GM21529 (cell line): ENCODE measurements at regions not wholly inside any gene's neighbourhood (a gene's known extent, or its start where the extent isn't known, plus 50 kb on each side); places are given as distances from the start of the nearest gene placed in this dataset.

ENCODE experiments used
- ATAC-seq: cut with Tn5 transposase; IDR thresholded peaks from one replicate; pipeline ENCODE4 v1.9.1; 2021; ENCODE audit not compliant: unreplicated experiment

DNA sequence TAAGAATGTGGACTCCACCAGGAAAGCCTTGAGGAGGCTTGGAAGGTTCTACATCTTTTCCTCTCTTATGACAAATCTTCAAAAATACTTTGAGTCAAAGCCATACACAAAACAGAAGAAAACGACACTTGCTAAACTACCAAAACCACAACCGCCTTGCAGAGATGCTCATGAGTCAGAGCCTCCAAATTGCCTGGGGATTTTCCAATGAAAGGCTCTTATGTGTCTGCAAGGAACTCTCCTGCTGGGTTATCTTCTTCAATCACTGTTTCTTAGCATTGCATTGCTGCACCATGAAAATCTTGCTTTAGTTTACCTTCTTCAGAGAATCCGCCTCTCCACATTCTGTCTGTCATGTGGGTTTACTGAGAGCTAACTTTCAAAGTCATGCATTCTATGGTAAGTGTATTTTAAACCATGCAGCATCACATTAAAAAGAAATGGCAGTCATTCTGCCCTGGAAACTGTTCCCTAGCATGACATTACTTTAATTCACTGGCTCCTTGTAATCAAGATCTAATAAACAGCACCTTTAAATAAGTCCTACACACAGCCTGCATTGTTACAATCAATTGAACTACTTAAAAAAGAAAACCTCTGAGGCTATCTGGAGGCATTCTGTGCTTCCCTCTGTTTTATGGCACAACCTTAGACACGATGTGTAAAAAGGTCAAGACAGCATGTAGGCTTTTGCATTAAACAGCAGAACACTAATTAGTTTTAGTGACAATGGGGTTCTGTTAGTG lies 210.0 kb upstream of the FOXD3 start:
- ATAC-seq: no peak

DNA sequence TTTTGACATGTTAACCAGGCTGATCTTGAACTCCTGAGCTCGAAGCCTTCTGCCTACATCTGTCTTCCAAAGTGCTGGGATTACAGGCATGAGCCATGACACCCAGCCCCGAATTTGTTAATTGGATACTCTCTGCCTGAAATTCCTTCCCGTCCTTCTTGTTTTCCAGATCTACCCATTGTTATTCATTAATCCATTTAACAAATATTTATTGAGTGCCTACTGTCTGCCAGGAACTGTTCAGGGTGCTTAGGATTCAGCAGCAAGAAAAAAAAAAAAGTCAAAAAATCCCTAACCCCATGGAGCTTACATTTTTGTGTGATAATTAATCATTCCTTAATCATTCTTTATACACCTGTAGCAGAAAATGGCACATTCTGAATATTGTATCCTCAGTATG lies 206.8 kb upstream of the FOXD3 start:
- no peak for ATAC-seq

DNA sequence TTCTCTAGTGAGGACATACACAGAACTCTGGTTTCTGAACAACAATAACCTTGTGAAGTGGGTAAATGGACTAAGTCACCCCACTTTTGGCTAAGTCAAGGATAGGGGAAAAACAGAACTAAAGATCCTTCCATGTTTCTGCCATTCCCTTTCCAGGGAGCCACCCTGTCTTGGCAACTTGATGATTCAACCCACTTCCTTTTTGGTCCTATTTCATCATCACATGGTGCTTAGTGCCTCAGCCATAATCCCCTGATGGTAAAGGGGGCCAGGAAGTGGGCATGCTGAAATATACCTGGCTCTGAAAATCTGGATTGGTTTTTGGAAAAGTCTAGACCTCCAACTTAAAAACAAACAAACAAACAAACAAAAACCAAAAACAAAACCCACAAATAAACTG lies 206.4 kb upstream of the FOXD3 start:
- ATAC-seq: no peak

DNA sequence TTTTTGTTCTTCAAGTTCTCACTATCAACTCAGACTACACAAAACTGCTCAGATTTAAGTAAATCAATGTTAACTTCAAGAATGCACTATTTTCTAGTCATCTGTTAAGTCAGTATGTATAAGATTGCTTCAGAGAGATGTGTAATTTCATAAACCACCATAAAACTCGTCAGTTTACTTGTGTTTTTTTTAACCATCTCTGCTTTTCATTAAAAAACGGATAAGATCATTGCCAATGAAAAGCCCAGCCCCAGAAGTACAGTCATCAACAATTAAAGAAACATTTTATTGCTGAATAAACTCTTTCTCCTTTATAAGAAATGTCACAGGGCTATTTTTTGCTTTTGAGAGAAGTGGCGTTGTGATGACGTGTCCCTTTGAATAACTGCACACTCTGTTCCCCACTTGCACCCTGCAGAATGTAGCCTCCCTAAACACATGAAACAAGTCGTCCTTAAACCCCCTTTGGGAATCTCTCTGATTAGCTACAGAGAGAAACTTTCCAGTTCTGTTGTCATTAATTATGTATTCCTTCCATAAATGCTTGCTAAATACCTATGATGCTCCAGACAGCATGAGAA lies 202.7 kb upstream of the FOXD3 start:
- no peak for ATAC-seq

DNA sequence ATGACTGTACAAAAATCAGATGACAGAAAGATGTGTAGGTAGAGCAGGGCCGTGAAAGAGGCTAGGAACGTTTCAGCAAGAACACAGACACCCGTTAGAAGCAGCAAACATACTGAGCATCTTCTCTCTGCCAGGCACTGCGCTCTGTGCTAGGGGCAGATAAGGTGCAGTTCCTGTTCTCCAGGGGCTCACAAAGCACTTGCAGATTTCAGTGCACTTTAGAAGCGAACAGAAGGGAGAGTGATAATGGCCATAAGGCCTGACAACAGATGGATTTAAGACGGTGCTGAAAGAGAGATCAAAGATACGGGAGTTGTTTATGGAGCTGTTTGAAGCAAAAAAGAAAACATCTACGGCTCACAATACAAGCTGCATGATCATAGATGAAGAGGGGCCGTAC lies 200.3 kb upstream of the FOXD3 start:
- ATAC-seq: peak; percentile 35

DNA sequence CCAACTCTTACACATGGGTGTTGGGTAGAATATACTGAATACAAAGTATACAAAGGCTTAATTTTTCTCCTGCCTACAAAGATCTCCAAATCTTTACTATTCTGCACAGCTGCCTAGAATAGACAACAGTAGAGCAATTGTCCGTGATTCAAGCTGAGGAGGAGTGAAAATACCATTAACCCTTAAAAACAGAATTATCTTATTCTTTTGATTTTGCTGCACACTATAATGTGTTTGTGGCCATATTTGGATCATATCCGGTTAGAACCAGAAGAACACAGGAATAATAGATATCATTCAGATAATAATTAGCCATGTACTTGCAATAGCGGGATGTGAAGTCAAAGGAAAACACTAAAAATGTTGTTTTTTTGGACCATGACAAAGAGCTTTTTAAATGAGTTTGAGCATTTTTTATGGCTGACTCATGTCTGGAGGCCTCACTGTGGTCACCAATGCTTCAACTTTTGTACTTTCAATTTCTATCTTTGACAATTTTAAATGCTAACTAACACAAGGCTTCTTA lies 197.6 kb upstream of the FOXD3 start:
- ATAC-seq: peak; percentile 85

DNA sequence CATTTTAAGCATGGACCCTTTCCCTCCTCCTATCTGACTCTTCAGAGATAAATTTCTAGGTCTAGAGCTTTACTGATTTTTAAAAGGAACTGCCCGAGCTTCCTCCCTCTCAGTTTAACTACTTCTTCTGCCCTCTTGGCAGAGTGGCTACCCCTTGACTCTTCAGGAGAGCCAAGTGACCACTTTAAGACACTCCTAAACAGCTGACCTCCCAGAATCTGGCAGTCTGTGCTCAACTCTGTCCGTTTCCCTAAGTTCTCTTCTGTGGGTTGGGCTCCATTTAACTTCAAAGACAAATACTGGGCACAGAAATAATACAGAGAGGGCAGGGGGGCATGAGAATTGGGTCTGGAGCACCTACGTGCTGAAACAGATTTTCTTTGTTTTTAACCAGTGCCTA lies 196.3 kb upstream of the FOXD3 start:
- ATAC-seq: no peak

DNA sequence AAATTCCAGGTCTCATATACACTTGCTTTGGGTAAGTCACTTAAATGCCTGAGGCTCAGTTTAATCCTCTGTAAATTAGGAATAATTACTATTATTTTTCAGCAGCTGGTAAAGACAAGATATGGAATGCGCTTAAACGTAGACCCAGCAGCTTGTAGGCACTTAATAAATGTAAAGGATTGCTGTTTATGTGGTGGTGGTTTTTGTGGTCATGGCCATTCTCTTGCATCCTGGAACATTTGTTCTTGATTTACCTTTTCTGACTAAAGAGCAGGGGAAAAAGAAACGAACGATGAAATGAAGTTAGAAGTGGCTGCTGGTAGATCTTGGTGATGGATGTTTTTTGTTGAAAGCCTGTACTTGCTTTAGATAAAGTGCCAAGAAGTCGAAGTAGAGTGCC lies 195.0 kb upstream of the FOXD3 start:
- no peak for ATAC-seq

DNA sequence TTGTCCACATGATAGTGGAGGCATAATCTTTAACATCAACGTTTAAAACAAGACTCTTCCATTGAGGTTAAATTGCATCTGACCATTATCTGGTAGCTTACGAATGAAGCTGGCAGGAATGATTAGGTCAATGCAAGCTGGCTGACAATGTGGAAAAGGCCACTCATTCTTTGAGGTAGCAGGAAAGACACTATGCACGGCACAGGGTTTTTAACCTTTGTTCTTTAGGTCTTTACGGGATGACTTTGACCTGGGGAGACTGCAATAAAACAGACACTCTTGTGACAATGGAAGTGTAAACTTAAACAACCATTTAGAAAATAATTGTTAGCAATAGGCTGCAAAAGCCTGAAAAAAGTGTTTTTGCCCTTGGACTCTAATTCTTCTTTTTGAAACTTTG lies 193.8 kb upstream of the FOXD3 start:
- ATAC-seq: no peak

DNA sequence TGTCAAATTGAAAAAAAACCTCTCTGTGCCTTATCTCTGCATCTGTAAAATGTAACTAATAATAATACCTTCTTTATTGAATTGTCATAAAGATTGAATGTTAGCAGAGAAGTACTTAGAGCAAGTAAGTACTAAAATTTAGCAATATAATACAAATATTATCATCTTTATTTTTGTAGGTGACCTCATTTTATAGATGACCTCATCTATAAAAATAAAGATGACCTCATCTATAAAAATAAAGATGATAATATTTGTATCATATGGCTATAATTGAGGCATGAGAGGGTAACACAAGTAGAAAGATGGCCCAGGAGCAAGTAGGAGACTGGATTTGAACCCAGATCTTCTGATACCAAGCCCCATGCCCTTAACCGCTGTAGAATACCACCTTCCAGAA lies 193.2 kb upstream of the FOXD3 start:
- no peak for ATAC-seq

DNA sequence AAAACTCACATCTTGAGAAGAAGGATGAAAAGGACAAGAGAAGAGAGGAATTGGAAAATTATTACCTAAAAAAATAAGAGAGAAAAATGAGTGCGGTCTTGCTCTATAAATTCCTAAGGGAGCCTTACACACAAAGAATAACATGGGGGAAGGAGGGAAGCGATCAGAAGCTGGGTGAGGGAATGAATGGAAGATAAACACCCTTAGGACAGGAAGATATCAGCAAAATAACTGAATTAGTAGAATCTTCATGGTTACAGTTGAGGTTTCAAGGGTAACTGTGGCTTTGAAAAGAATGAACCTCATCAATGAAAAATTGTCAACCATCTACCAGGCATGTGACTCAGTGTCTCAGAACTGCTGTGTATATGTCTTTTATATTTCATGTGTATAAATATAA lies 192.5 kb upstream of the FOXD3 start:
- ATAC-seq: no peak

DNA sequence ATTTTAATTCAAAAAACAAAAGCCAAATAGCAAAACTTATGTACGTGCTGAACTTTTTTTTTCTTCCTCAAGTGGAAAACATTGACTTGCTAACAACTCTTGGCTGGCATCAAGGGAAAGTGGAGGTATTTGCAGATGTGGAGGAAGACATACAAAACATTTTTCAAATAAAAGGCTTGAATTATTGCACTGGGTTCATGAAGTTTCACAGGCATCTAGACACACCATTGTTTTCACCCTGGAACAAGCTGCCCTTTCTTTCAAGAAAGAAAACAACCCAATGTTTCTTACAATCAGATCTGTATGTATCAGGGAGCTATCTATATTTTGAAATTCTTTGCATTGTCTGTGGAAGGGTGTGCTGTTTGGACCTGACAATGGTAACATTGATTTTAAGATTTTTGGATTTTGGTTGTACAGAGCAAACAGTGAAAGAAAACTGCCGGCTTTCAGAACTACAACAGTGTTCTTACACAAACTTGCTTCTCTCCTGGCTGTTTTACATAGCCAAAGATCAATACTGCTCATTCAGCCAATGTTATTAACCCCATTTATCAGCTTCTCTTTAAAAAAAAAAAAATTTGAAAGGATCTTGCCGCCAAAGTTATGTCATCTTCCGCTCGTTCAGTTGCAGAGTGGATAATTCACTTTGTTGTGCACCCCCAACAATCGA lies 187.7 kb upstream of the FOXD3 start:
- no peak for ATAC-seq

DNA sequence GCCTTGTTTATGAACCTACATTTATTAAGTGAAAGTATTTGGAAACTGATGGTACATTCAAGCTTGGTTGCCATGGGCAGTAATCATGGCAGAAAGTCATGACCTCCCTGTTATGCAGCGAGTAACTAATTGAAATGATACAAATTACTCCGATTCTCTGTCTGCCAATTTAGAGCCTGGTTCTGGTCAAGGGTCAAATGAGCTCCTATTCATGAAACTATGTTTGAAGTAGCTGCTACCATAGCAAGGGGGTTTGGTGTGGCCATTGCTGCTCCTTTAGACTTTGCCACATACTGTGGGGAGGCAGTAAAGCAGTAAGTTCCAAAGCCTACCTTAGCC lies 187.2 kb upstream of the FOXD3 start:
- ATAC-seq: no peak

DNA sequence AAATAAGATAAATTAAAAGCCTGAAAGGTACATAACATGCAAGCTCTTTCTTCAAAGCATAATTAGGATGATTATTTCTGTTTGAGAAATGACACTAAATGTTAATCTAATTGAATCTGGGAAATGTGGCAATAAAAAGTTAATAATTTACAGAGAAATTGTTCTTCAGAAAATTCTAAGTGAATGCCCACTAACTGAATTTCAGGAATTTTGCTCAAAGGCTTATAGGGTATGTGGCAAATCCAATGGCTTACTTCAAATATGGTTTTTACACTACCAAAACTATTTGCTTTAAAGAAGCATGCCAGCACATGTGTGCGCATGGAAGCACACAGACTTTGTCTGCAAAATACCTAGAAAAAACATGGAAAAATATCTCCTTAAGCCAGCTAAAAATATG lies 186.6 kb upstream of the FOXD3 start:
- ATAC-seq: no peak

DNA sequence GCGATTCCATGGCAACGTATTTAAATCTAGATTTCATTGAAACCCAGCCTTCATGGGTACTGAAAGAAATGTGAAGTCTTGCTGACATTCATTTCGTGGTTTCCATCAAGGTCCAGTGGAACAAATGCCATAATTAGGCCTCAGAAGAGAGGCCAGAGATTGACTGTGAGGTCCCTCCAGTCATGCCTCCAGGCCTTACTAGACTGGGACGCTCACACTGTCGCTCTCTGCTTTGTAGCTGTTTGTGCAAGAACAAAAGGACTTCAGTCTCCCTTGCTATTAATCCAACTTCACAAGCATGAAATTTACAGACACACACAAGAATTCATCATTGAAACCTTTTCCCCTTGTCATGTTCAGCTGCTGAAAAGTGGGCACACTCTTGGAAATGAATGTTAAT lies 180.4 kb upstream of the FOXD3 start:
- ATAC-seq: no peak

DNA sequence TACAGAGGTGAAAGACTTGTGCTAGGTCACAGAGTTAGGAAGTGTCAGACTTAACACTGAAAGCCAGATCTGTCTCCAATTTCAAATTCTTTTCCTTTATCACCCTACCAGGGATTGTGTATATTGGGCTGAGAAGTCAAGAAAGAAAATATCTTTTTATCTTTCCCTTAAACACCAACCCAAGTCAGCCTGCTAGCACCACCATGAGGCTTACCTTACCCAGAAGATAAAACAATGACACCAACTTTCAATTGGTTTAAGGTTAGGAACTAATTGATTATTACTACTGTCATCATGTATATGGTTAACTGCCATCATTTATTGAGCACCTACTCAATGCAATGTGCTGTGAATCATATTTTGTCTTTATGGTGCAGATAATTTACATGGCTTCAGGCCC lies 178.9 kb upstream of the FOXD3 start:
- no peak for ATAC-seq

DNA sequence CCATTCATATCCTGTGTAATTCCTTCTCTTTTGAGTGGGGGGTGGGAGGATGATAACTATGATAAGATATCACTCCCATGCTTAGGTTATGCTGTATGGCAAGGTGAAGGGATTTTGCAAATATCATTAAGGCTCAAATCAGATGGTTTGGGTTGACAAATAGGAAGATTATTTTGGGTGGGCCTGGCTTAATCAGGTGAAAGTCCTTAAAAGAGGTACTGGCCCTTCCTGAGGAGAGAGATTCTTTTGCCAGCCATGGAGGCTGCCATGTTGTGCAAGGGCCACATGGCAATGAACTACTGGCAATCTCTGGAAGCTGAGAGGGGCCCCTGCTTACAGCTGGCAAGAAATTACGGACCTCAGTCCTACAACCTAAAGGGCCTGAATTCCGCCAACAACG lies 174.6 kb upstream of the FOXD3 start:
- ATAC-seq: no peak

DNA sequence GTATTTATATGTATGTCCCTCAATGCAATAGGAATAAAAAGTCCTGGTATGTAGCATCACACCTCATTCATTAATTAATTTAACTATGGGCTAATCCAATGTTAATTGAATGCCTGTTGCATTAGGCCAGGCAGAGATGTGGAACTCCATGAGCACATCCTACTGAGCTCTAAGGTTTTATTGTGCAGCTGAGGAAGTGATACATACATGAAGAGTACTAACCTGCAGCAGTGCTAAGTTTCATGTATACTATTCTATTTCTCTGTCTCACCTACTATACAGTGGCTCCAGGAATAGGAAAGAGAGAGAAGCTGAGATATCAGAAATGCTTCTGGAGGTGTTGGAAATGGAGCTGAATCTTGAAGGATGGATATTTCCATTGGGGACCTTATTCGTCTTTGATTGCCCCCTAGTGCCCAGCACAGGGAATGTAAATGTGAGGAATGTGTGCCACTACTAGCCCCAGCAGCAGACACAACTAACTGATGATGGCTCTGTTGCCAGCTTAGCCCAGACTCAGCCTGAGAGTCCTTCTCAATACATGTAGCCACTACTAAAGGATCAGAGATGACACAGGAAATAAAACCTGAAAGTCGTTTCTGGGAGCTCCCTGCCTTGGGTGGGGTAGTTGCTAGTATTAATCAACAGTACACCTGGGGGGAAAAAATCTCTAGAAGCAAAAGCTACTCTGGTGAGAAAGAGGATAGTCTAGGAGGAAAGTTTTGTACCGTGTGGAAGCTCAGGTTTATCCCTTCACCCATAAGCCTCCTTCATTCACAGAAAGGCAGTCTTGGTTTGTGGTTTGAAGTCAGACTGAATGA lies 173.3 kb upstream of the FOXD3 start:
- peak; percentile 68 for ATAC-seq

DNA sequence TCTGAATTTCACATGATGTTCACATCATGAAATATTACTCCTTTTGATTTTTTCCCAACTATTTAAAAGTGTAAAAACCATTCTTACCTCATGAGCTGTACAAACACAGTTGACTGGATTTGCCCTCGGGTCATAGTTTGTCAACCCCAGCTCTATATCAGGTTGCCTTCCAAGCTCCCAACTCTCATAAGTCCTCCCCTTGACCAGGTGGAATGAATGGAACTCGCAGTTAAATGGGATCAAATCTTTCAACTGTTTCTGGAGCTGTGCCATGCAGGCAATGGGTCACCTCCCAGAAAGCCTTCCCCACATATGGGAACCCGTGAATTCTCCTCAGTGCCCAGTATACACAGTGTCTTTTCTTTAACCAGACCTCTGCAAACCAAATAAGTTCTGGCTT lies 169.8 kb upstream of the FOXD3 start:
- no peak for ATAC-seq

DNA sequence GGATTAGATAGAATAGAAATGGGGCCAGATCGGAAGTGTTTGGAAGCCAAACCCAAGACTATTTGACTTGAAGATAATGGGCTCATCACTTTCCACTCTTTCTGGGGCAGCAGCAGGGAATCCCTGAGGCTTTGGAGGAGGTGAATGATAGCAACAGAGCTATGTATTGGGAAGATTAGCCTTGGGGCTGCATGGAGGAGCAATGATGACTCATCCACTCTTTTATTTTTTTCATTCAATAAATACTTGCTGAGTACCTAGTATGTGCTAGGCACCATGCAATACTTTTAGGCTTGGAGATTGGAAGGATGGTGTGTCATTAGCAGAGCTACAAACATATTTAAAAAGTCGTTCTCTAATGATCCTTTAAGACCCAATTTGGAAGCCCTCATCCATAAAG lies 166.9 kb upstream of the FOXD3 start:
- ATAC-seq: no peak

DNA sequence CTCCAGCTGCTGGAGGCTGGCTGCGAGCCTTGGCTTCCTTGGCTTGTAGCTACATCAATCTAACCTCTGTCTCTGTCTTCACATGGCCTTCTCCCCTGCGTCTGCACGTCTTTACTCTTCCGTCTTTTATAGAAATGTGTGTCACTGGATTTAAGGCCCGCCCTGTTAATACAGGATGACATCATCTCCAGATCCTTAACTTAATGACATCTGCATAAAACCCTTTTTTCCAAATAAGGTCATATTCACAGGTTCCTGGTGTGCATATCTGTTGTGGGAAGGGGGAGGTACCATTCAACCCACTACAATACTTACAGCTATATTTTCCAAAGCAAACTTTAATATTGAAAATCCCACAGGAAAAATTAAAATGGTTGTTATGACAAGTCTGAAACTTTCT lies 165.3 kb upstream of the FOXD3 start:
- no peak for ATAC-seq

DNA sequence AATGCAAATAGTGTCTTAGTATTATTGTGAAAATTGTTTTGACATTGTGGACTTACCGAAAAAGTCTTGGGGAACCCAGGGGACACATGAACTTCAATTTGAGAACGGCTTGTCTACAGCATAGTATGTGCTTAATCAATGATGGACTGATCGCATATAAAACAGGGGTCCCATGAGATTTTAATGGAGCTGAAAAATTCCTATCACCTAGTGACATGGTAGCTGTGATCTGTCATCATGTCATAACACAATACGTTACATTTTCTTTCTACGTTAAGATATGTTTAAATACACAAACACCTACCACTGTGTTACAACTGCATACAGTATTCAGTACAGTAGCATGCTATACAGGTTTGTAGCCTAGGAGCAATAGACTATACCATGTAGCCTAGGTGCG lies 153.3 kb upstream of the FOXD3 start:
- no peak for ATAC-seq
